ENCODE measurements at regions not wholly inside any gene's neighbourhood (a gene's known extent, or its start where the extent isn't known, plus 50 kb on each side); places are given as distances from the start of the nearest gene placed in this dataset.

DNA sequence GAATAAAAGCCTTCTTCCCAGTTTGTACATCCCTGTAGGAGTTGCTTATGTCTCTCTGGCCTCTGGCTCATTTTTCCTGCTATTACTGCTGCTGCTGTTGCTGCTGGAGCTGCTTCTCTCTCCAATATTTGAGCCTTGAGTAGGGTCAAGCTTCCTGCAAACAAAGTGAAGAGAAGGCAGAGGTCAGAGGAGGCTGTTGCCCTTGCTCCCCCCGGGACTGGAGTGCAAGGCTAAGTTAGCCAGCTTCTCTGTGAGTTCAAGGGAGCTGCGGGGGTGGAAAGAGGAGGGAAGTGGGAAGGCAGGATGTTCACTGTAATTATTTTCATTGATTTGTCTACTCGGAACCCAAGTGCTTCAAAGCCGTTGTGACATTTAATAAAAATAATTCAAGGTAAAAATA is 77.0 kb upstream of the TMEM132E start:
- H3K27me3 ChIP-seq (ENCODE audit: insufficient read depth, low read depth, severe bottlenecking) = peaks cover 2% of the 10 kb centered on the region
- DNase-seq = no peak
- H3K36me3 ChIP-seq = no peaks in the 10 kb centered on the region
- TF ChIP-seq CTCF (IDR thresholded peaks at IDR 0.05; ENCODE audit: low read depth, low read length) = no peak
- H3K4me3 ChIP-seq (ENCODE audit: low read depth, low read length) = no peak overlapping the region
- no peaks in the 10 kb centered on the region for H3K9me3 ChIP-seq (ENCODE audit: severe bottlenecking)
- H3K27ac ChIP-seq = no peak overlapping the region

DNA sequence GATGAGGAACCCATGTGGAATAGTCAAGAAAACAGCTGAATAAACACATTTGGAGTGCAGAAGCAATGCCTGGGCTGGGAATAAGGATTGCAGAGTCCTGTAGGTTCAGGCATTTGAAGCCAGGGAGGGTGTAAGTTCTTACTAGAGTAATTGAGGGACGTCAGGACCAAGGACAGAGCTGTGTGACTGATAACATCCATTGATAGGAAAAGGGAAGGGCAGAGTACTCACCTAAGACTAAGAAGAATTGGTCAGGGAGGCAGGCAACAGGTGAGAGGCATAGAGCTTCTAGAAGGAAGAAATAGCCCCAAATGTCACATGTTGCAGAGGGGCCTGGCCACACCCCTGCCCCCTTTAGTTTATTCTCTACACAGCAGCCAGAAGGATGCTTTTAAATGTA is 79.8 kb upstream of the TMEM132E start:
- Histone ChIP-seq H3K27ac (no peak overlapping the region), H3K27me3 (ENCODE audit: insufficient read depth, low read depth, severe bottlenecking) (peaks cover 2% of the 10 kb centered on the region), H3K9me3 (ENCODE audit: severe bottlenecking) (no peaks in the 10 kb centered on the region), H3K36me3 (no peaks in the 10 kb centered on the region), H3K4me3 (ENCODE audit: low read depth, low read length) (no peak overlapping the region)
- DNase-seq = no peak
- no peak for TF ChIP-seq CTCF (IDR thresholded peaks at IDR 0.05; ENCODE audit: low read depth, low read length)

DNA sequence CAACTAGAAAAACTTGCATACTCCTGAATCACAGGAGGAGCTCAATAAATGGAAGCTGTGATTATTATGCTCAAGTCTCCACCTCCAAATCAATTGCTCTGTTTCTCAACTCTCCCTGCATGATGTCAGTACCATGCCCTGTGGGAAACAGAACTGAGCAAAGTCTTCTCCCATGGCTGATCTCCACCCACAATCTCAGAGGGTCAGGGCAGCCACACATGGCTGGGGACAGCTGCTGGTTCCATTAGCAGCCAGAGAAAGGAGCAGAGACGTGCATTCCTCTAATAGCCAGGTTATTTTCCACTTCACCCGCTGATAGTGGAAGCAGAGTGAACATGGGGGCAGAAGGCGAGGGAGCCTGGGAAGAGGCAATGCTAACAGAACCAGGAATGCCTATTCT is 85.5 kb upstream of the TMEM132E start:
- H3K27me3 ChIP-seq (ENCODE audit: insufficient read depth, low read depth, severe bottlenecking) = peaks cover 5% of the 10 kb centered on the region
- no peak for TF ChIP-seq CTCF (IDR thresholded peaks at IDR 0.05; ENCODE audit: low read depth, low read length)
- DNase-seq = no peak
- H3K36me3 ChIP-seq = no peaks in the 10 kb centered on the region
- no peaks in the 10 kb centered on the region for H3K9me3 ChIP-seq (ENCODE audit: severe bottlenecking)
- no peak overlapping the region for H3K27ac ChIP-seq
- no peak overlapping the region for H3K4me3 ChIP-seq (ENCODE audit: low read depth, low read length)

DNA sequence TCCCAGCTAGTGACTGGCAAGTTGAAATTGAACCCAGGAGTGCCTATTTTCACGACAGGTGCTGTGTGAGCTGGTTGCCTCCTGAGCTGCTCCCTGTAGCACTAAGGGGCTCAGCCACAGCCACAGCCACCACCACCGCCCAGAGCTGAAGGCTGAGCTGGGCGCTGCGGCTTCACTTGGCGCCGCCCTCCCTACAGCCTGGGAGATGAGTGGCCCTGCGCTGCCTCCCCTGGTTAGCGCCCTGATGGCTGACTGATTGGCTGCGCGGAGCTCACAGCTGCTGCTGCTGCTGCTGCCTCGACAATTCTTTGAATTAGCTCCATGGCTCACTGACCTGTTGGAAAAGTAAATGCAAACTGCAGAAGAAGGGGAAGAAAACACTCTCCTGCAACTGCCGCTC is 91.8 kb upstream of the TMEM132E start:
- TF ChIP-seq CTCF (IDR thresholded peaks at IDR 0.05; ENCODE audit: low read depth, low read length) = no peak
- no peaks in the 10 kb centered on the region for H3K9me3 ChIP-seq (ENCODE audit: severe bottlenecking)
- no peak for DNase-seq
- H3K36me3 ChIP-seq = no peaks in the 10 kb centered on the region
- peaks cover 4% of the 10 kb centered on the region for H3K27me3 ChIP-seq (ENCODE audit: insufficient read depth, low read depth, severe bottlenecking)
- no peak overlapping the region for H3K4me3 ChIP-seq (ENCODE audit: low read depth, low read length)
- no peak overlapping the region for H3K27ac ChIP-seq

- DNase-seq = no peak
- TF ChIP-seq CTCF (IDR thresholded peaks at IDR 0.05; ENCODE audit: low read depth, low read length) = no peak
- Histone ChIP-seq H3K27ac (no peak overlapping the region), H3K4me3 (ENCODE audit: low read depth, low read length) (no peak overlapping the region), H3K27me3 (ENCODE audit: insufficient read depth, low read depth, severe bottlenecking) (peaks cover 4% of the 10 kb centered on the region), H3K9me3 (ENCODE audit: severe bottlenecking) (no peaks in the 10 kb centered on the region), H3K36me3 (no peaks in the 10 kb centered on the region)
Observed at GRCh38 chr17:34486761-34487160, 92.6 kb upstream of the TMEM132E start.

DNA sequence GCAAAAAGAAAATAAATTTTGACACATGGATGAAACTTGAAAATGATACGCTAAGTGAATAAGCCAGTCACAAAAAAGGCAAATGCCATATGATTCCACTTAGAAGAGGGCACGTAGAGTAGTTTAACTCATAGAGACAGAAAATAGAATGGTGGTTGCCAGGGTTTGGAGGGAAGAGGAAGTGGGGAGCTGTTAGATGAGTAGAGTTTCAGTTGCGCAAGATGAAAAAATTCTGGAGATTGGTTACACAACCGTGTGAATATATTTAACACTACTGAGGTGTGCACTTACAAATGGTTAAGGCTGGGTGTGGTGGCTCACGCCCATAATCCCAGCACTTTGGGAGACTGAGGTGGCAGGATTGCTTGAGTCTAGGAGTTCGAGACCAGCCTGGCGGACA is 93.4 kb upstream of the TMEM132E start:
- Histone ChIP-seq H3K36me3 (no peaks in the 10 kb centered on the region), H3K27ac (no peak overlapping the region), H3K9me3 (ENCODE audit: severe bottlenecking) (no peaks in the 10 kb centered on the region), H3K4me3 (ENCODE audit: low read depth, low read length) (no peak overlapping the region), H3K27me3 (ENCODE audit: insufficient read depth, low read depth, severe bottlenecking) (peaks cover 4% of the 10 kb centered on the region)
- no peak for TF ChIP-seq CTCF (IDR thresholded peaks at IDR 0.05; ENCODE audit: low read depth, low read length)
- DNase-seq = no peak

Measured in WERI-Rb-1 (cell line).